ENCODE measurements at regions not wholly inside any gene's neighbourhood (a gene's known extent, or its start where the extent isn't known, plus 50 kb on each side); places are given as distances from the start of the nearest gene placed in this dataset.

- DNase-seq (ENCODE audit: low read depth in 1 of 2, low spot score in 1 of 2), result no peak
- no peak overlapping the region for H3K27ac ChIP-seq
These were observed 380.7 kb upstream of the BTBD3 start for GRCh38 chr20:11537032-11537431.

GRCh38 chr20:11539450-11539849, 378.2 kb upstream of the BTBD3 start:
- no peak overlapping the region for H3K4me3 ChIP-seq
- H3K4me1 ChIP-seq (ENCODE audit: low read depth), result peaks cover 8% of the 10 kb centered on the region
- no peak for TF ChIP-seq CTCF (IDR thresholded peaks at IDR 0.05; ENCODE audit: low read depth, low read length)
- DNase-seq (ENCODE audit: low read depth in 1 of 2, low spot score in 1 of 2), result no peak
- no peaks in the 10 kb centered on the region for H3K36me3 ChIP-seq
- H3K27me3 ChIP-seq, result no peaks in the 10 kb centered on the region
- no peaks in the 10 kb centered on the region for H3K9me3 ChIP-seq (ENCODE audit: low read depth)
- no peak overlapping the region for H3K27ac ChIP-seq

More at GRCh38 chr20:11537032-11537431, 380.7 kb upstream of the BTBD3 start:
- H3K36me3 ChIP-seq, result no peaks in the 10 kb centered on the region
- no peaks in the 10 kb centered on the region for H3K9me3 ChIP-seq (ENCODE audit: low read depth)
- no peaks in the 10 kb centered on the region for H3K27me3 ChIP-seq
- no peaks in the 10 kb centered on the region for H3K4me1 ChIP-seq (ENCODE audit: low read depth)
- TF ChIP-seq CTCF (IDR thresholded peaks at IDR 0.05; ENCODE audit: low read depth, low read length), result no peak
- H3K4me3 ChIP-seq, result no peak overlapping the region

DNA sequence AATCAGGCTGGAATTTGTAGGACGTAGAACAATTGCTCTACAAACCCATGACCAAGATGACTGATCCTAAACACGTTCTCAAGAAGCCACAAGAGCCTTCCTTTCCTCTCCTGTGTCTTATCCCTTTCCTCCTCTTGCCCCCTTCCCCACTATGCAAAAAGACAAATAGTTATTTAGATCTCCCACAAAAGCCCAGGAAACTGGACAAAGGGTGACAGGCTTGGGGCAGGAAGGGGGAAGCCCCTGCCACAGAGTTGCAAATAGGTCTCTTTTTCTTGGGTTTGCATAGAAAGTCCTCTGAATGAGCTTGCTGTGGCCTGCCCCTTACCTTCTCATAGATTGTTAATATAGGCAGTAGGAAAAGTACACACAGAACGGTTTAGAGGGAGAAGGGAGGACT, 377.1 kb upstream of the BTBD3 start:
- Histone ChIP-seq H3K36me3 (no peaks in the 10 kb centered on the region), H3K27ac (no peak overlapping the region), H3K4me3 (no peak overlapping the region), H3K4me1 (ENCODE audit: low read depth) (peaks cover 8% of the 10 kb centered on the region), H3K27me3 (no peaks in the 10 kb centered on the region), H3K9me3 (ENCODE audit: low read depth) (no peaks in the 10 kb centered on the region)
- DNase-seq (ENCODE audit: low read depth in 1 of 2, low spot score in 1 of 2), result no peak
- no peak for TF ChIP-seq CTCF (IDR thresholded peaks at IDR 0.05; ENCODE audit: low read depth, low read length)

- no peak overlapping the region for H3K27ac ChIP-seq
- no peaks in the 10 kb centered on the region for H3K27me3 ChIP-seq
- H3K36me3 ChIP-seq, result no peaks in the 10 kb centered on the region
- TF ChIP-seq CTCF (IDR thresholded peaks at IDR 0.05; ENCODE audit: low read depth, low read length), result no peak
- H3K4me3 ChIP-seq, result no peak overlapping the region
- no peaks in the 10 kb centered on the region for H3K9me3 ChIP-seq (ENCODE audit: low read depth)
- H3K4me1 ChIP-seq (ENCODE audit: low read depth), result peaks cover 8% of the 10 kb centered on the region
- DNase-seq (ENCODE audit: low read depth in 1 of 2, low spot score in 1 of 2), result no peak
These were observed 375.0 kb upstream of the BTBD3 start for GRCh38 chr20:11542645-11543044.

- H3K9me3 ChIP-seq (ENCODE audit: low read depth), result no peaks in the 10 kb centered on the region
- no peaks in the 10 kb centered on the region for H3K27me3 ChIP-seq
- no peak overlapping the region for H3K4me3 ChIP-seq
- peak; percentile 69 to 83 for DNase-seq (ENCODE audit: low read depth in 1 of 2, low spot score in 1 of 2)
- TF ChIP-seq CTCF (IDR thresholded peaks at IDR 0.05; ENCODE audit: low read depth, low read length), result peak; percentile 42
- no peak overlapping the region for H3K27ac ChIP-seq
- peaks cover 8% of the 10 kb centered on the region for H3K4me1 ChIP-seq (ENCODE audit: low read depth)
- no peaks in the 10 kb centered on the region for H3K36me3 ChIP-seq
These were observed 373.5 kb upstream of the BTBD3 start for GRCh38 chr20:11544029-11544678.
